ENCODE measurements at regions not wholly inside any gene's neighbourhood (a gene's known extent, or its start where the extent isn't known, plus 50 kb on each side); places are given as distances from the start of the nearest gene placed in this dataset.
"Not testable (repeated sequence)": the region's sequence is repeated elsewhere in the genome, so short reads cannot be mapped to it uniquely, and the experiment has no call there.

GRCh38 chr3:101966226-101966625 lies 116.9 kb downstream of the NFKBIZ start:
- no peak overlapping the region for H3K4me3 Mint-ChIP-seq
- no peak overlapping the region for H3K27ac Mint-ChIP-seq
- peaks cover 4% of the 10 kb centered on the region for H3K36me3 Mint-ChIP-seq (ENCODE audit: low read depth)
- H3K9me3 Mint-ChIP-seq: peaks cover 24% of the 10 kb centered on the region
- H3K27me3 Mint-ChIP-seq (ENCODE audit: low read depth): peaks cover 10% of the 10 kb centered on the region
- DNase-seq (ENCODE audit: low spot score): no peak
- peaks cover 10% of the 10 kb centered on the region for H3K4me1 Mint-ChIP-seq (ENCODE audit: low read depth)

GRCh38 chr3:101970212-101970611 lies 120.9 kb downstream of the NFKBIZ start:
- H3K36me3 Mint-ChIP-seq (ENCODE audit: low read depth): peaks cover 6% of the 10 kb centered on the region
- no peak overlapping the region for H3K27ac Mint-ChIP-seq
- peaks cover 6% of the 10 kb centered on the region for H3K27me3 Mint-ChIP-seq (ENCODE audit: low read depth)

GRCh38 chr3:101970905-101971304 lies 121.6 kb downstream of the NFKBIZ start:
- H3K27me3 Mint-ChIP-seq (ENCODE audit: low read depth): peaks cover 6% of the 10 kb centered on the region
- peaks cover 24% of the 10 kb centered on the region for H3K9me3 Mint-ChIP-seq
- no peak for DNase-seq (ENCODE audit: low spot score)
- no peak overlapping the region for H3K4me3 Mint-ChIP-seq
- H3K36me3 Mint-ChIP-seq (ENCODE audit: low read depth): peaks cover 6% of the 10 kb centered on the region
- H3K4me1 Mint-ChIP-seq (ENCODE audit: low read depth): peaks cover 6% of the 10 kb centered on the region
- no peak overlapping the region for H3K27ac Mint-ChIP-seq

More at GRCh38 chr3:101970212-101970611, 120.9 kb downstream of the NFKBIZ start:
- no peak overlapping the region for H3K4me3 Mint-ChIP-seq
- DNase-seq (ENCODE audit: low spot score): no peak
- H3K9me3 Mint-ChIP-seq: peaks cover 24% of the 10 kb centered on the region
- peaks cover 6% of the 10 kb centered on the region for H3K4me1 Mint-ChIP-seq (ENCODE audit: low read depth)

GRCh38 chr3:101972430-101973162 lies 123.3 kb downstream of the NFKBIZ start:
- Mint-ChIP-seq H3K27ac (no peak overlapping the region), H3K36me3 (ENCODE audit: low read depth) (peaks cover 6% of the 10 kb centered on the region), H3K4me1 (ENCODE audit: low read depth) (peaks cover 6% of the 10 kb centered on the region), H3K9me3 (peaks cover 24% of the 10 kb centered on the region), H3K27me3 (ENCODE audit: low read depth) (peaks cover 7% of the 10 kb centered on the region), H3K4me3 (no peak overlapping the region)
- no peak for DNase-seq (ENCODE audit: low spot score)

- no peak for DNase-seq (ENCODE audit: low spot score)
- Mint-ChIP-seq H3K9me3 (peaks cover 20% of the 10 kb centered on the region), H3K4me1 (ENCODE audit: low read depth) (peaks cover 6% of the 10 kb centered on the region), H3K36me3 (ENCODE audit: low read depth) (peaks cover 4% of the 10 kb centered on the region), H3K4me3 (no peak overlapping the region), H3K27ac (no peak overlapping the region), H3K27me3 (ENCODE audit: low read depth) (peaks cover 12% of the 10 kb centered on the region)
Measured at GRCh38 chr3:101973163-101973505, 123.8 kb downstream of the NFKBIZ start.

- not testable (repeated sequence) for H3K4me3 Mint-ChIP-seq; H3K9me3 Mint-ChIP-seq; DNase-seq (ENCODE audit: low spot score); H3K36me3 Mint-ChIP-seq (ENCODE audit: low read depth); H3K27ac Mint-ChIP-seq
- peaks cover 22% of the 10 kb centered on the region for H3K27me3 Mint-ChIP-seq (ENCODE audit: low read depth)
- H3K4me1 Mint-ChIP-seq (ENCODE audit: low read depth): peaks cover 10% of the 10 kb centered on the region
Measured at GRCh38 chr3:101975415-101975814, 126.1 kb downstream of the NFKBIZ start.

GRCh38 chr3:101976473-101976872 lies 127.2 kb downstream of the NFKBIZ start:
- Mint-ChIP-seq H3K36me3 (ENCODE audit: low read depth) (peaks cover 1% of the 10 kb centered on the region), H3K4me3 (no peak overlapping the region), H3K27me3 (ENCODE audit: low read depth) (peaks cover 23% of the 10 kb centered on the region), H3K4me1 (ENCODE audit: low read depth) (peaks cover 10% of the 10 kb centered on the region), H3K9me3 (no peaks in the 10 kb centered on the region), H3K27ac (no peak overlapping the region)
- no peak for DNase-seq (ENCODE audit: low spot score)

GRCh38 chr3:101978348-101978747 lies 129.0 kb downstream of the NFKBIZ start:
- peaks cover 33% of the 10 kb centered on the region for H3K27me3 Mint-ChIP-seq (ENCODE audit: low read depth)
- H3K27ac Mint-ChIP-seq: no peak overlapping the region
- H3K36me3 Mint-ChIP-seq (ENCODE audit: low read depth): peaks cover 1% of the 10 kb centered on the region
- no peaks in the 10 kb centered on the region for H3K9me3 Mint-ChIP-seq
- no peak overlapping the region for H3K4me3 Mint-ChIP-seq
- H3K4me1 Mint-ChIP-seq (ENCODE audit: low read depth): peaks cover 5% of the 10 kb centered on the region
- DNase-seq (ENCODE audit: low spot score): no peak

- peaks cover 1% of the 10 kb centered on the region for H3K36me3 Mint-ChIP-seq (ENCODE audit: low read depth)
- no peak overlapping the region for H3K4me3 Mint-ChIP-seq
- no peak overlapping the region for H3K27ac Mint-ChIP-seq
- H3K4me1 Mint-ChIP-seq (ENCODE audit: low read depth): peaks cover 5% of the 10 kb centered on the region
- H3K9me3 Mint-ChIP-seq: no peaks in the 10 kb centered on the region
- peaks cover 37% of the 10 kb centered on the region for H3K27me3 Mint-ChIP-seq (ENCODE audit: low read depth)
- no peak for DNase-seq (ENCODE audit: low spot score)
Measured at GRCh38 chr3:101979033-101979432, 129.7 kb downstream of the NFKBIZ start.

GRCh38 chr3:101984356-101984755 lies 135.0 kb downstream of the NFKBIZ start:
- no peaks in the 10 kb centered on the region for H3K9me3 Mint-ChIP-seq
- no peak overlapping the region for H3K4me3 Mint-ChIP-seq
- no peak overlapping the region for H3K27ac Mint-ChIP-seq
- H3K4me1 Mint-ChIP-seq (ENCODE audit: low read depth): peaks cover 17% of the 10 kb centered on the region
- H3K36me3 Mint-ChIP-seq (ENCODE audit: low read depth): peaks cover 4% of the 10 kb centered on the region
- H3K27me3 Mint-ChIP-seq (ENCODE audit: low read depth): peaks cover 28% of the 10 kb centered on the region
- DNase-seq (ENCODE audit: low spot score): no peak

GRCh38 chr3:101988596-101988995 lies 139.3 kb downstream of the NFKBIZ start:
- Mint-ChIP-seq H3K27me3 (ENCODE audit: low read depth) (peaks cover 16% of the 10 kb centered on the region), H3K4me3 (peak overlapping the region; percentile 58)

GRCh38 chr3:101989578-101990200 lies 140.4 kb downstream of the NFKBIZ start:
- Mint-ChIP-seq H3K36me3 (ENCODE audit: low read depth) (peaks cover 9% of the 10 kb centered on the region), H3K27ac (peak overlapping the region; percentile 0), H3K4me1 (ENCODE audit: low read depth) (peaks cover 53% of the 10 kb centered on the region), H3K4me3 (no peak overlapping the region), H3K27me3 (ENCODE audit: low read depth) (peaks cover 6% of the 10 kb centered on the region), H3K9me3 (no peaks in the 10 kb centered on the region)
- DNase-seq (ENCODE audit: low spot score): no peak

More at GRCh38 chr3:101988596-101988995, 139.3 kb downstream of the NFKBIZ start:
- Mint-ChIP-seq H3K36me3 (ENCODE audit: low read depth) (peaks cover 9% of the 10 kb centered on the region), H3K4me1 (ENCODE audit: low read depth) (peaks cover 45% of the 10 kb centered on the region), H3K9me3 (no peaks in the 10 kb centered on the region), H3K27ac (peak overlapping the region; percentile 87)
- peak; percentile 42 for DNase-seq (ENCODE audit: low spot score)

- Mint-ChIP-seq H3K27ac (peak overlapping the region; percentile 81), H3K36me3 (ENCODE audit: low read depth) (peaks cover 5% of the 10 kb centered on the region), H3K9me3 (no peaks in the 10 kb centered on the region), H3K27me3 (ENCODE audit: low read depth) (peaks cover 4% of the 10 kb centered on the region), H3K4me3 (peak overlapping the region; percentile 39), H3K4me1 (ENCODE audit: low read depth) (peaks cover 59% of the 10 kb centered on the region)
- DNase-seq (ENCODE audit: low spot score): no peak
Measured at GRCh38 chr3:101992863-101993262, 143.5 kb downstream of the NFKBIZ start.

GRCh38 chr3:101994386-101994785 lies 145.1 kb downstream of the NFKBIZ start:
- DNase-seq (ENCODE audit: low spot score): no peak
- no peak overlapping the region for H3K4me3 Mint-ChIP-seq
- no peaks in the 10 kb centered on the region for H3K9me3 Mint-ChIP-seq
- H3K4me1 Mint-ChIP-seq (ENCODE audit: low read depth): peaks cover 47% of the 10 kb centered on the region
- peaks cover 4% of the 10 kb centered on the region for H3K27me3 Mint-ChIP-seq (ENCODE audit: low read depth)
- H3K36me3 Mint-ChIP-seq (ENCODE audit: low read depth): peaks cover 4% of the 10 kb centered on the region
- H3K27ac Mint-ChIP-seq: no peak overlapping the region
